Right atrium auricular region (tissue), 2 donors: ENCODE measurements at regions not wholly inside any gene's neighbourhood (a gene's known extent, or its start where the extent isn't known, plus 50 kb on each side); places are given as distances from the start of the nearest gene placed in this dataset.

Experiments used
- DNase-seq: peaks from one replicate; pipeline ENCODE4 v3.0.0-alpha.2; 2019; ENCODE audit warnings: low spot score
- H3K27ac ChIP-seq, 2 donors: fragments of 200-600 bp; sonication (generic); 1 replicate in 1 of 2; 2 replicates in 1 of 2; pipeline ENCODE4 v1.5.1; 2016 to 2019
- H3K27me3 ChIP-seq, 2 donors: fragments of 200-600 bp; sonication (generic); one replicate each; pipeline versions ENCODE4 v1.5.1 to v1.6.0; 2017 to 2019
- H3K36me3 ChIP-seq: fragments of 200-600 bp; sonication (generic); one replicate; pipeline ENCODE4 v1.5.1; 2016
- H3K4me1 ChIP-seq, 2 donors: fragments of 200-600 bp; sonication (generic); one replicate each; pipeline versions ENCODE4 v1.5.1 to v1.6.0; 2017 to 2019
- H3K4me3 ChIP-seq, 2 donors: fragments of 200-600 bp; sonication (generic); 1 replicate in 1 of 2; 2 replicates in 1 of 2; pipeline ENCODE4 v1.5.1; 2017 to 2019; ENCODE audit warnings: mild to moderate bottlenecking in 1 of 2, moderate library complexity in 1 of 2
- H3K9me3 ChIP-seq, 2 donors: fragments of 200-600 bp; sonication (generic); one replicate each; pipeline ENCODE4 v1.5.1; 2019
- CTCF ChIP-seq, 2 donors: fragments of 200-600 bp; sonication (generic); IDR thresholded peaks; one replicate each; pipeline ENCODE4 v1.5.1; 2019; ENCODE audit warnings: antibody characterized with exemption in 2 of 2

- no peak overlapping the region for H3K4me3 ChIP-seq
- H3K9me3 ChIP-seq = no peaks in the 10 kb centered on the region
- no peaks in the 10 kb centered on the region for H3K36me3 ChIP-seq
- H3K4me1 ChIP-seq = no peaks in the 10 kb centered on the region
- no peak overlapping the region for H3K27ac ChIP-seq
- H3K27me3 ChIP-seq = no peaks in the 10 kb centered on the region
- no peak for TF ChIP-seq CTCF (IDR thresholded peaks at IDR 0.05)
- DNase-seq = no peak
Observed at GRCh38 chr3:194816748-194817591, 131.3 kb downstream of the FAM43A start.

- no peaks in the 10 kb centered on the region for H3K36me3 ChIP-seq
- no peaks in the 10 kb centered on the region for H3K27me3 ChIP-seq
- no peaks in the 10 kb centered on the region for H3K9me3 ChIP-seq
- no peaks in the 10 kb centered on the region for H3K4me1 ChIP-seq
- no peak overlapping the region for H3K4me3 ChIP-seq
- DNase-seq = no peak
- H3K27ac ChIP-seq = no peak overlapping the region
- TF ChIP-seq CTCF (IDR thresholded peaks at IDR 0.05) = no peak
Observed at GRCh38 chr3:194817592-194817930, 131.9 kb downstream of the FAM43A start.

- Histone ChIP-seq H3K9me3 (no peaks in the 10 kb centered on the region), H3K4me3 (no peak overlapping the region), H3K4me1 (no peaks in the 10 kb centered on the region), H3K27me3 (no peaks in the 10 kb centered on the region), H3K27ac (no peak overlapping the region), H3K36me3 (no peaks in the 10 kb centered on the region)
- DNase-seq = no peak
- TF ChIP-seq CTCF (IDR thresholded peaks at IDR 0.05) = no peak
Observed at GRCh38 chr3:194817936-194818335, 132.3 kb downstream of the FAM43A start.

- Histone ChIP-seq H3K27me3 (no peaks in the 10 kb centered on the region), H3K27ac (peak overlapping the region; percentile 69 to 73), H3K36me3 (no peaks in the 10 kb centered on the region), H3K4me1 (peaks cover 0 to 20% of the 10 kb centered on the region in 2 donors), H3K4me3 (peak overlapping the region in 1 of 2 donors; percentile 19), H3K9me3 (no peaks in the 10 kb centered on the region)
- no peak for TF ChIP-seq CTCF (IDR thresholded peaks at IDR 0.05)
- DNase-seq = no peak
Observed at GRCh38 chr3:194824100-194824499, 138.4 kb downstream of the FAM43A start.

GRCh38 chr3:194824701-194825111, 139.0 kb downstream of the FAM43A start:
- Histone ChIP-seq H3K36me3 (no peaks in the 10 kb centered on the region), H3K27me3 (no peaks in the 10 kb centered on the region), H3K4me1 (peaks cover 0 to 20% of the 10 kb centered on the region in 2 donors), H3K4me3 (peak overlapping the region in 1 of 2 donors; percentile 19), H3K9me3 (no peaks in the 10 kb centered on the region), H3K27ac (peak overlapping the region; percentile 69 to 73)
- peak; percentile 60 for DNase-seq
- TF ChIP-seq CTCF (IDR thresholded peaks at IDR 0.05) = no peak

GRCh38 chr3:194826594-194826993, 140.9 kb downstream of the FAM43A start:
- DNase-seq = no peak
- Histone ChIP-seq H3K4me1 (peaks cover 0 to 20% of the 10 kb centered on the region in 2 donors), H3K36me3 (no peaks in the 10 kb centered on the region), H3K4me3 (no peak overlapping the region), H3K27me3 (no peaks in the 10 kb centered on the region), H3K9me3 (no peaks in the 10 kb centered on the region), H3K27ac (no peak overlapping the region)
- TF ChIP-seq CTCF (IDR thresholded peaks at IDR 0.05) = no peak
